ENCODE measurements at regions not wholly inside any gene's neighbourhood (a gene's known extent, or its start where the extent isn't known, plus 50 kb on each side); places are given as distances from the start of the nearest gene placed in this dataset.
"Not testable (repeated sequence)": the region's sequence is repeated elsewhere in the genome, so short reads cannot be mapped to it uniquely, and the experiment has no call there.

DNA sequence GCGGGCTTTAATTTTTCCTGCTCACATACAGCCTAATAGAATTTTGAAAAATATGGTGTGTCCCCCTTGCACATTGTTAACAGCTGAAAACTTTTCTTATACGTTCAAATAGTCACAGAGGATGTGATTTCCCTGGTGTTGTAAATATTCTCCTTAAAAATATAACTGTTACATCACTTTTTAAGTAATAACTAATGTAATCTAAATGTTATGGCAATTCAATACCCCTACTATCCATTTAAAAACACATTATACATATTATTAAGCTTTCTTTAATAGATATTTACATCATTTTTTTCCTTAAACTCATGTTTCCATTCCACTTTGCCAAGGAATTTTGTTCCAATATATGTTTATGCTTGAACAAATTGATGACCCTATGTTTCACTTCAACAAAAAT lies 85.5 kb upstream of the S1PR1 start:
- no peak for DNase-seq

DNA sequence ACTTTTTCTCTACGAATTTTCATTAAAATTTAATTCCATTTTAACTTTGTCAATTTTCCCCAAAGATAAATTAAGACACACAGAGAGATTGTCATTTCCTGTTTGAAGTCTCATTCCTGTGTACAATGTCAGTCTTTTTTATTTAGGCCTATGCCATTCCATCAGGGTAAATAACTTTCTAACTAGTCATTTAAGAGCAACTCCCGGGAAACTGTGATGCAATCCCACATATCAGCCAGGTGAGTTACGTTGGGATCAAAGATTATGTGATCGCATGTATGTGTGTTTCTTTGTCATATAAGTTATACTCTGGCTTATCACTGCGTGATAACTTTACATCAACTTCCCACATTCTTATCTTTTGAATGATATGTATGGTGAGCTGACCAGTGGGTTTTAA lies 86.1 kb upstream of the S1PR1 start:
- no peak for DNase-seq

DNA sequence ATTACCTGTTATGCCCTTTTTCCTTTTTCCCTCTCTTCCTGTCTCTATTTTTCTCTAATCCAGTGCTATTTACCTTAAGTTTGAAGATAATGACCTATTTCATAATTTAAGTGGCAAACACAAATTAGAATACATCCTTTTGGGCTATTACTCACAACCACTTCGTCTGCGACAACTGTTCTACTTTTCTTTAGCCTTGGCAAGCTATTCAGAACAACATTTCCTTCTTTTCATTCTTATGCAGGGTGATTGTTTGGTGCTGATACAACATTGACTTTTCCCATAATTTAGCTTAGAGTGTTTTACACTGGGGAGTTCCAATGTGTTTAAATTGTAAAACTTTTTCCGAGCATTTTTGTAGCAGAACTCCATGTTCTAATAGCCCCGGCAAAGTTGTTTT lies 86.6 kb upstream of the S1PR1 start:
- DNase-seq = no peak

DNA sequence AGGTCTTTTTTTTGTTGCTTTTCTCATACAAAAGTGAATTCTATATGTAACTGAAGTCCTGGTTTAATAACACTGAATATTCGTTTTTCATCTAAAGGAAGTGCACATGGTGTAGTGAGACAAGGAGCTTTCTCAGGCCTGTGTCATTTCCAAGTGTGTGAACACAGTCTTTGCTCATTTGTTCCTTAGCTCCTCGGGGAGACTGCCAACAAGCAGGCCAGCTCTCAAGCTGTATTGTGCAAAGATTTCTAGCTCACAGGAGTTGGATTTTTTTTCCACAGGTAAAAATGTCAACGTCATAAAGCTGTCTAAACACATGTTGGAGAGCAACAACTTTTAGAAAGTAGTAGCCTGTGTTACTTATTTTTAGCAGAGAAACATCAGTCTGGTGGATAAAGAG lies 87.8 kb upstream of the S1PR1 start:
- no peak for DNase-seq

DNA sequence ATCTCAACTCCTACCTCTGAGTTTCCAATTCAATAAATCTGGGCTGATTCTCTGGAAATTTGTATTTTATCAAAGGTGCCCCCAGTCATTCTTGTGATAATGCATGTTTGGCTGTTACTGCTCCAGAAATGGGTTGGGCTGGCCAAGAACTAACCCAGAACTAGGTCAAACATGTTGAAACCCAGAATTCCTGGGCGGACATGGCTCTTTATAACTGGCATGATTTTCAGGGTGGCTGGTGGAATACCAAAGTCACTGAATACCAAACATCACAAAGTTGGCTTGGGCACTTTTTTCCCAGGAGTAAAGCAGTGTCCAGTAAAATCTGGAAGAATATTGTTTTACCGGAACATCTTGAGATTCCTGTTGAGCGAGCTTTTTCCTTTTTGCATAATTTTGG lies 89.4 kb upstream of the S1PR1 start:
- DNase-seq = no peak

DNA sequence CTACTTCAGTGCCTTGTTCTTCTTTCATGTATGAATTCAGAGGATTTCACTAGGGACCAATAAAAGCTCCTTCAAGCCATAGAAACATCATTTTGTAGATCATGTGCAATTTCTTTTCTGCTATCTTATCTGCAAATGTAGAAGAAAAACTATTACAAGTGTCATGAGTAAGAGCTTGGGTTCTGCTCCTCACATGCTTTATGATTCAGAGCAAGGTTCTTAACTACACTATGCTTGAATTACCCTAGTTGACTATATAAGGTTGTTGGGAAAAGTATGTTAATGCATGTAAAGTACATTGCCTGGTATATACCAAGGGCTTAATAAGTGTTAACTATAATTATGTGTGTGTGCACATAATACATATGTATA lies 91.4 kb upstream of the S1PR1 start:
- DNase-seq = no peak

DNA sequence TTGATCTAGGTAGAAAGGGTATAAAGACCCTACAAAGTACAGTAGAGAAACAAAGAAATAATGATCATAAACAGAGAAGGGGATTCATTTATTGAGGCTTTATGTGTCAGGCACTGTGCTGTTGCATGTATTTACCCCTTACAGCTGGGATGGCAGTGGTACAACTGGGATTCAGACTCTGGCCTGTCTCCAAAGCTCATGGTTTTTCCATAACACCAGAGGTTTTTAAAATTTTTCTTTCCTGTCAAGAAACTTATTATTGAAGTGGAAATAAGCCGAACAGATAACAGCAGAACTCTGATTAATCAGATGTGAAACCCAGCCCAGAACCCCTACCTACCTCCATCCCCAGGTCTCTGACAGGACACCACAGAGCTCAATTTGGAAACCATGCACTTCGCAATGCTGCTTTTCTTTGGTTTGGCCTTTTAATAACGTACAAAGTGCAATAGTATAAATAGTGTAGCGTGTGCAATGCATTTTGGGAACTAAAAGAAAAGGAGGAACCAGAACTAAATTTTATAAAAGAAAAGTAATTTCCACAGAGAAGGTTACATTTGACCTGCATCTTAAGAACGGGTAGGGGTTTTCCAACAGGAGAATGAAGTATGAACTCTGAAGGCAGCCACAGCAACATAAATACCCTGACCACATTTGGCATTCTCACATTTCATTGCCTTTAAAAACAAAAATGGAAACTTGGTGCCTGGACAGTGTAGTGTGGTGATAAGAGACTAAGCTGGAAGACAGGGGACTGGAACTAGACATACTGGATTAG lies 92.0 kb upstream of the S1PR1 start:
- DNase-seq = no peak

DNA sequence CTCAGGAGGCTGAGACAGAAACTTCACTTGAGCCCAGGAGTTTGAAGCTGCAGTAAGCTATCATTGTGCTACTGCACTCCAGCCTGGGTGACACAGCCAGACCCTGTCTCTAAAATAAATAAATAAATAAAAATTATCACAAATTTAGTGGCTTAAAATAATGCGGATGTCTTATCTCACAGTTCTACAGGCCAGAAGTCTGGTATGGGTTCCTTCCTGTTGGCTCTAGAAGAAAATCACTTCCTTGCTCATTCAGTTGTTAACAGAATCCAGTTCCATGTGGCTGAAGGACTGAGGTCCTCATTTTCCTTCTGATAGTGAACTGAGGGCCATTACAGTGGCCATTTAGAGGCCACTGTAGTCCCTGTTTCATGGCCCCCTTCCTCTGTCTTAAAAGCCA lies 94.6 kb upstream of the S1PR1 start:
- DNase-seq = no peak

DNA sequence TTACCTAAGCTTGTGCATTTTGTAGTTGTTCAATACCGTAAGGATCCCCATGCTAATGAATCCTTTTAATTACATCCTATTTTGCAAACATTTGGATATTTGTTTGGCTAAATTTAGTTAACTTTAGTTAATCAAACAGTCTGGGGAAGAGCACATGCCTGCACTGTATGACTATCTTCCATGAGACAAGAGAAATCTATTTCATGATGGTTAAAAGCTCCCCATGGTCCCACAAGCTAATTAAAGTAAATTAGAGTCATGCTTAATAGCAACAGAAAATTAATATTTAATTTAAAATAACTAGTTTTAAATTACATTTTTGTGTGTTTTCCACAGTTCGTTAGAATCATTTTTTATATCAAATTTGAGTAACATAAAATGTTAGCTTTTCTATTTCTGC lies 95.4 kb upstream of the S1PR1 start:
- no peak for DNase-seq

DNA sequence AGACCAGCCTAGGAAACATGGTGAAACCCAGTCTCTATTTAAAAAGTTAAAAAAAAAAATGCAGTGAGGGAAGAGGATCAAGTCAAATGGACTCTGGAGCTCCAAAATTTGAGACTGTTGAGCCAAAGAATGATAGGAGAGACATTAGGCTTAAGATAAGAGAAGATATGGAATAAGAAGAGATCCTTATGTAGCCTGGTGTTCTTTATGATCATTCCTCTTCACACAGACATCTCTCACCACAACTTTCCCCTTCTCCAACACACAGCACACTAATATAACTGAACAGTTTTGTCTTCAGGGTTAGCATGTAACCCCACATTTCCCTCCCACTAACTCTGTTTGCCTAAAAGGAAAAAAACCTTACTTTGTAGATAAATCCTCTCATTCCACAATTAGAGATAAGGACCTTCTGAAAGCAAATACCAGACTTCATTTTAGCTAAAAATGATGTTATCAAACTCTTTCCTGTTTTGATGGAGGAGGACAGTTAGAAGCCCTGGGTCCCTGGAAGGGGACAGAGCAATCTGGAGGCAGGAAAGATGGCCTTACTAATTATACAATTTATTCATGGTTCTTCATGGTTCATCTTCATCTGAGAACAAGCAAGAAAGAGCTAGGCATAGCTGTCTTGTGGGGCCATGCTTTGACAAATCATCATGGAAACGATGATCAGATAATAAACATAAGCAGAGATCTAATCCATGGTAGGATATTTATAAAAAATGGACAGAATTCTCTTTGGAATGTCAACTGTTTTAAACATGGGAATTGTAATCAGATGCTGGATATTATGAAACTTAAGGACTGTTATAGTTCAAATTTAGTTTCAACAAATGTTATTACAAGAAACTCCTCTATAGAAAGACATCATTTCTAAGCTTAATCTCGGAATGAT lies 96.7 kb upstream of the S1PR1 start:
- no peak for DNase-seq

DNA sequence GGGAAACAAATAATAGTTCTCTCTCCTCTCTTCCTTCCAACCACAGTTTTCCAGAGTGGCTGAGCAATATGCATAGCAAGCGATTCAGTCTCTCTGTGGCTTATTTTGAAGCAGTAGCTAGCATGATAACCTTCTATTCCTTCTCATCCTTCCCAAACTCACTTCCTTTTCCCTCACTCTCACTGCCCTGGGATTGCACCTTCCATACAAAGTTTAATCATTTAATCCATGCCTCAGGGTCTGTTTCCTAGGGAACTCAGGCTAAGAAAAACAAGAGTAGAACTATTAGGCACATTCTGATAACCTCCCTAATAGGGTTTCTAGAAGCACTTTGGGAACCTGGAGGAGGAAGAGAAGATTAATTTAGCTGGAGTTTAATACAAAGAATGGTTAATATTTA lies 97.7 kb upstream of the S1PR1 start:
- DNase-seq = no peak

DNA sequence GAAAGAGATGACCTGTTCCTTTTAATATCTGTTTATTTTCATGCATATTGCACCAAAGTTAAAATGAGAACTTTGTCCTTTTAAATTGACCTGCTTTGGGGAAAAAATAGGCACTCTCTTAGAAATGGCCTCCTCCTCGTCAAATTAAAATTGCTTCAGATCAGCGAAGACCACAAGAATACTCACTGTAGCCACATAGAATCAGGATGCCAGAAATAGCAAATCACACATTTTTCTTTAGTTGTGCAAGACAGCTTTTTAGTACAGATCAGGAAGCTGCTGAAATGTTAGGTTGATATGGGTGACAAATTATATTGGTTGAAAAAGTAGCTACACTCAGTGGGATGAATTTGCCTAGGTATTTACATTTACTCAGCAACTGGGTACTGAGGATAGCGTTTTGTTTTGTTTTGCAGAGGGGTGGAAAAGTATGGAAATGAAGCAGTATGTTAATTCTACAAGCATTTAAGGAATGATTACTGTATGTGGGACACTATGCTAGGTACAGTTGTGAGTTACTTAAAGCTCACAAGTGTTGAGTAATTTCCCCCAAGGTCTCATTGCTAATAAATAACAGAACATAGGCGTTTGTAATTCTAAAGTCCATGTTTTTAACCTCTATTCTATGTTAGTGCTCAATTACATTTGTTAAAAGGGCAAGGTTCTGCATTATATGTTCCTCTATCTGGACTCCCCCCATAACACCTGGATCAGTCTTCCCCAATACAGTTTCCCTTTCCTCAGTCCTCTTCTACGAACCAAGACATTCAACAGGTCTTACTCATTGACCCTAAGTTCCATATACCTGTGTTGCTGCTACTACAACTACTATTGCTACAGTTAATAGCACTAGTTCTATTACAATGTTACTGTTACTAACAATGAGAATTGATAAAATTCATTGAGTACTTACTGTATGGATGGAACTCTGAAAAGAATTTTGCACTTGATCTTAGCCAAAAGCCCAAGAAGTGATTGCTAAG lies 99.4 kb upstream of the S1PR1 start:
- no peak for DNase-seq

DNA sequence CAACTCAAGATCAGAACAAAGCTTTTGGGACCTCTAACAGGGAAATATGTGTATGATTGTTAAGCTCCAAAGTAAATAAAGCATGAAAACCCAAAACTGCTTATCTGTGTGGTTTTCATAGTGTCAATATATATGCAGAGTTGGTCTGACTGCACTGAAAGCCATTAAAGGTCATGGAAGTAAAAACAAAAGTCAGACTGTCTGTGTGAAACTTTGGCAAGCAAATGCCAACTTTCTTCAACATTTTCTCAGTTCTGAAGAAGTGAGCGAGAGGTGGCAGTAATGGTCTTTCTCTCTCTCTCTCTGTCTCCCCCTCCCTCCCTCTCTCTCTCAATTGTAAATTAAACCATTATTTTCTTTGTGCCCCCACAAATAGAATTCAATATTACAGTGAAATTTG lies 100.1 kb upstream of the S1PR1 start:
- DNase-seq = no peak

DNA sequence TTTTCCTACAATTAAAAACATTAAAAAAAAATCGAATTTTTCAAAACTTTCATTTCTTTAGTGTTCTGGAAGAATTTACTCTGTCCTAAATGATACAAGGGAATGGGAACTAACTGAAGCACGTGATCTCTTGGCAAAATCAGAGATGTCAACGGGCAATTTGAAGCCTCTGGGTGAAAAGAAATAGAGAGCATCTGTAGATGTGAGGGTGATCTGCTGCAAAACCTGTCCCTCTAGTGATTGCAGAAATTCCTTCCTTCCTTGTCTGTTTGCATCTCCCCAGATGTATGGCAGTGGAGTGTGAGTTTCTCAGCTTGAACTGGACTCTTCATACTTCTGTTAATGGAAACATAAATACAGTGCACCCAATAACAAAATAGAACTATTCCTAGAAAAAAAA lies 100.5 kb upstream of the S1PR1 start:
- DNase-seq = no peak

DNA sequence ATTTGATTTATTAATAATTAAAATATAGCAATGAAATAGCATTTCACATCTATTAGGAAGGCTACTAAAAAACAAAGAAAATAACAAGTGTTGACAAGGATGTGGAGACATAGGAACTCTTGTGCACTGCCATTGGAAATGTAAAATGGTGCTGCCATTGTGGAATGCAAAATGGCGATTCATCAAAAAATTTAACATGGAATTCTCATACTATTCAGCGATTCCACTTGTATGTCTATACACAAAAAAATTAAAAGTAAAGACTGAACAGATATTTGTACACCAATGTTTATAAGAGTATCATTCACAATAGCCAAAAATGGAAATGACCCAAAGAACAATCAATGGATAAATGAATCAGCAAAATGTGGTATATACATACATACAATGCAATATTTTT lies 101.3 kb upstream of the S1PR1 start:
- no peak for DNase-seq

DNA sequence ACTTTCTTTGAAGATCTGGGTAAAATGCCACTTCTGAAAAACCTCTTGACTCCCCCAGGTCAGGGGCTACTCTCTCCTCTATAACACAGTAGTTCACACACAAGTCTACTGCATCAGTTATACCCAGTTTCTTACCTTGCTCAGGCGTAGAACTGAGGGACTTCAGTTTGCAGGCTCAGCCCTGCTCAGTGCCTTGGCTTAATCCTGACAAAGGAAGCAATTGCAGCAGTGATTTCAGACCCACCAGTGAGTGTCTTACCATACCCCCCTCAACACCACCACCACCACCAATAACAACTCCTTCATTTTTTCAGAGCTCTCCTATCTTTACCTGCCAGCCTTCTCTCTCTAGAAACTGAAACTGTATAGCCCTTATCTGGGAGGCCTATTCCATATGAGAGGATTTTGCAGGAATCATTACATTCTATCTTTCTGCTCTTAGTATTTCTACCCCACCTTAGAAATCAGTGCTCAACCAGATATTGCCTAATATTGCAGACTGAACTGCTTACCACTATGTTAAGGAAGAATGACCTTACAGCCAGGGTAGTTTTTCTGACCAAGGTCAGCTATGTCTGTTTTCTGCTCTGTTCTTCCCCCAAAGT lies 105.5 kb upstream of the S1PR1 start:
- DNase-seq = no peak

DNA sequence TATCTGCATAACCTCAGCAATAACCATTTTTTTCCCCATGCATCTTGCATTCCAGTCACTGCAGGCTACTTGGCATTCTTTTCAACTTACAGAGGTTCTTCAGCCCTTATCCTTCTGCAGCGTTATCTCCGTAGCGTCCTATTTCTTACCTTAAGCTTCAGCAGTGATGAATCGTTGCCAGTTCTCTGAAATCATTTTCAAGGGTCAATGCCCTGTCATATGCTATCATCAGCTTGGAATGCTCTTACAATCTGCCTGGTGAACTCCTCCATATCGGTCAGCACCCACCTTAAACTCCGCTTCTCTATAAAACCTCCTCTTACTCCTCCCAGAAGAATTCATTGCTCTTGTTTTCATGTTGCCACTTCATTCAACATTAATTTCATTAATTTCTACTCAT lies 105.1 kb upstream of the DPH5 start:
- DNase-seq = no peak

DNA sequence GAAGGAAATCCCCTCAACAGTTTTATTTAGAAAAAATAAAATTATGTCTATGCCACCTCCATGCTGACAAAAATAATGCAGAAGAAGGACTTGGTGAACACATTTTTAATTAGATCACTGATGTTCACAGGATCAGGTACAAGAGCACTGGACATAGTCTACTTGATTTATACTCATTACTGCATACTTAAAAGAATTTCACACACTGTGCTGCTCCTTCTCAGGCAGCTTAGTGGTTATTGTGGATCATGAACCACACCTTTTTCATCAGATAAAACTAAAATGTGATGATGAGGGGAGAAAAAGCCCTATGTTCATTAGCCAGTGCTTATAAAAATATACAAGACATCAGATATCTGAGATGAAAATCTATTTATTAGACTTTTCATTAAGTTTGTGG lies 103.3 kb upstream of the DPH5 start:
- DNase-seq = no peak

DNA sequence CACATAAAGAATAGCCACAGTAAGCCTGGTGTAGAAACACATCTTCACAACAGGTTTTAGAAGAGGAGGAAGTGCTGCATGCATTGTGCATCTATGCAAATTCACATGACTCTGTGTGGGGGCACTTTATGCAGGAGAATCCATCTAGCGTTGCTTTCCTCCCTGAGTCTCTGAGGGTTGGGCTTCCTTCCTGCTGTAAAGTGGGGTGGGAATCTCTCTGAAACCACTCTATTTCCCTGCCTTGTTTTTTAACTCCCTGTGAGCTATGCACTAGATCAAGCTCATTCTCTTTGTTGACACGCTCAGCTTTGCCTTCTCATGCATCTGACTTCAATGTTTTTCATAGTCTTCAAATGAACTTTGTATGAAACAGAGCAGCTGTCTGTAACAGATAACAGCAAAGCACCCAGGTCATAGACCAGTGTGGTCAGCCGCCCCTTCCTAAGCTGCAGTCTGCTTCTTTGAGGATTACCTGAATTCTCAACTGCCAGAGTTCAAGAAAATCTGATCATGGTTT lies 102.7 kb upstream of the DPH5 start:
- DNase-seq = no peak

DNA sequence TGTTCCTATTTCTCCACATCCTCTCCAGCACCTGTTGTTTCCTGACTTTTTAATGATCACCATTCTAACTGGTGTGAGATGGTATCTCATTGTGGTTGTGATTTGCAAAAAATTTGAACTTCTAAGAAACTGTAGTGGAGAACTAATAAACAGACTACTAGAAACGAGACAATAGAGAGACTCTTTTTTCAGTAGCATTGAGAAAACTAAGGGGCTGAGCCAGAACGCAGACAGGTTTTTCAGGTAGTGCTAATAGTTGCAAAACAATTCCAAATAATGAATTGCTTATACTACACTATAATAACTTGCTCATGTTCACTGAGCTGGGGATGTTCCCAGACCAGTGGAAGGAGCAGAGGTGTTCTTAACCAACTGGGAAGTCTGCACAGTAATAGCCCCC lies 98.8 kb upstream of the DPH5 start:
- no peak for DNase-seq

DNA sequence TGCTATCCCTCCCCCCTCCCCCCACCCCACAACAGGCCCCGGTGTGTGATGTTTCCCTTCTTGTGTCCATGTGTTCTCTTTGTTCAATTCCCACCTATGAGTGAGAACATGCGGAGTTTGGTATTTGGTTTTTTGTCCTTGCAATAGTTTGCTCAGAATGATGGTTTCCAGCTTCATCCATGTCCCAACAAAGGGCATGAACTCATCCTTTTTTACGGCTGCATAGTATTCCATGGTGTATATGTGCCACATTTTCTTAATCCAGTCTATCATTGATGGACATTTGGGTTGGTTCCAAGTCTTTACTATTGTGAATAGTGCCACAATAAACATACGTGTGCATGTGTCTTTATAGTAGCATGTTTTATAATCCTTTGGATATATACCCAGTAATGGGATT lies 98.3 kb upstream of the DPH5 start:
- not testable (repeated sequence) for DNase-seq

DNA sequence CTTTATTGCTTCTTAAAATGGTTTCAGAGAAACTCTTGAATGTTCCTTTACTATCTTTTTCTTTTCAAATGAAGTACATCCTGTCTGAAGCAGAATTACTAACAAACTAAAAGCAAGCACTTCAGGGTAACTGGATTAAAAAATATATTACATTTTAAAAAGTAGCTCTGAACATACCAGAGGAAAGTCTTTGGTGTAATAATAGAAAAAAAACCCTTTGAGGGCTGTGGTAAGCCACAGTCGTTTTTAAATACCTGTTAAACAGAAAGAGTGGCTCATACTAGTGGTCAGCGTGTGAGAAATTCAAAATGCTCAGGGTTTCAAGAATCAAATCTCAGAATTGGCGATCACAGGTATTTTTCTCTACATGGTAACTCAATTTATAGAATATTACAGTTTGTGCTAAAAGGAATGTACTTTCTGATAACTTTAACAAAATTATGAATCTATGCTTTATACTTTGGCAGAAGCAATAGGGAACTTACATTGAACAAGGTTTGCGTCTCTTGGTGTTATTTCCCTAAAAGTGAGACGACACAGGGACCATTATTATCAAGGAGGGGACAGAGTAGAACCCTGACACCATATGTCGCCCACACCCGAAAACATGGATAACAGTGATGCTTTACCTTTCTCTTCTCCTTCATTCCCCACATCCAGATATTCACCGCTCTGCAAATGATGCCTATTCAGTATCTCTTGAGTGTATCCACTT lies 97.0 kb upstream of the DPH5 start:
- DNase-seq = no peak

Measured in stimulated activated CD4-positive, alpha-beta T cell treated with anti-CD3 and anti-CD28 coated beads, Interleukin-2, amount 100 ng/mL, for 48 hours (primary cell).